ENCODE measurements at regions not wholly inside any gene's neighbourhood (a gene's known extent, or its start where the extent isn't known, plus 50 kb on each side); places are given as distances from the start of the nearest gene placed in this dataset.

GRCh38 chr1:117678246-117678977 is 72.6 kb downstream of the TENT5C start:
- no peak for DNase-seq

- DNase-seq: no peak
These were observed 73.5 kb downstream of the TENT5C start for GRCh38 chr1:117679299-117679698.

DNA sequence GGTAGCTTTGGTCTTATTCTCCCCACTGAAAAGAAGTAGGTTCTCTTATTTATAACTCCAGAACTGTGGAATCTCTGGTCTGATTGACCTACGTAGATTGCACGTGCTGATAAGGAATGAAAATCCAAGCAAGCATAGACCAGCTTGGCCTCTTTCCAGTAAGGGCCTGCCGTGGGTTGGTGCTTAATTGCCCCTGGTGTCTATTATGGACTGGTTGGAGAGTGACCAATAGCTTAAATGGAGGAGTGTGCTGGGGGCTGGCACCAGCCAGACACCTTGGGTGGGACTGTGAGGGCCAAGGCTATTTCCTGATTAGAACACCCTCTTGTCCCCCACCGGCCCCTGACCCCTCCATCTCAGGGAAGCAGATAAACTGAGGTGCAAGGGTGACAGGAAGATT is 74.0 kb downstream of the TENT5C start:
- DNase-seq: no peak

DNA sequence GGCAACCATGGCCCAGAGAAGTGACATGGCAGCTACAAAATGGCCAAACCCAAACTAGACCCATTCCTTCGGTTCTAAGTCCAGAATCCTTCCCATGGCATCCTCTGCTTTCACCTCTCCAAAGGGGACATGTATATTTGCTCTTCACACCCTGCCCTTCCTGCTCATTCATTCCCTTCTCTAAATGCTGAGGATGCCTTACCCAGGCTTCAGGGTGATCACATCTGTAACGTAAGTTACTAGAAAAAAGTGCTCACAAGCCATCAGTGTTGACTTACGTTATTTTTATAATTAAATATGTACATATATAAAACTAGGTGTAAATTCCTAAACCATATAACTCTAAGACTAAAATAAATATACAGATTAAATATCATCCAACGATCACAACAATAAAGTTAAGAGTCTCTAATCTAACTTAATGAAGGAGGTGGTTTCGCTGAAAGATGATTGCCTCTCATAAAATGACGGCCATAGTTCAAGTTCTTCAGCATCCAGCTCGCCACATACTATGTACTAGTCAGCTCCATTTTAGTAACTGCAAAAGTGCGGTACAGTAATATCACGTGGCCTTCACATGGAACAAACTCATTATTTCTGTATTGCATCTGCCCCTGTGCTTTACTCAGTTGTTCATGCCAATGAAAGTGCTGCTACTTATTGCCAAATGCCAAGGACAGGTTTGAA is 74.6 kb downstream of the TENT5C start:
- no peak for DNase-seq

- no peak for DNase-seq
These were observed 75.4 kb downstream of the TENT5C start for GRCh38 chr1:117681093-117681900.

DNA sequence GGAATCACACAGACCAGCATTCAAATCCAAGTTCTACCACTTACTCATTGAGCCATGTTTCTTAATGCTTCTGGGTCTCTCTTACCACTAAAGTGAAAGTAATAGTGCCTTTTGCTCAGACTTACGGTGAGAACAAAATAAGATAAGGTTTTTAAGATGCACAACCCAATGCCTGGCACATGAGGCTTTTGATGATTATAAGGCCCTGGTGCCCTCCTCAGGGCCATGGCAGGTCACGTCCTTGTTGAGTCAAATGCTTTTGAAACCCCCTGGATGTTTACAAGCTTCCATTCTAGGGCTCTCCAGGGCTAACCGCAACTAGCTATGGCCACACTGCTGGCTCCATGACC is 76.0 kb downstream of the TENT5C start:
- no peak for DNase-seq

DNA sequence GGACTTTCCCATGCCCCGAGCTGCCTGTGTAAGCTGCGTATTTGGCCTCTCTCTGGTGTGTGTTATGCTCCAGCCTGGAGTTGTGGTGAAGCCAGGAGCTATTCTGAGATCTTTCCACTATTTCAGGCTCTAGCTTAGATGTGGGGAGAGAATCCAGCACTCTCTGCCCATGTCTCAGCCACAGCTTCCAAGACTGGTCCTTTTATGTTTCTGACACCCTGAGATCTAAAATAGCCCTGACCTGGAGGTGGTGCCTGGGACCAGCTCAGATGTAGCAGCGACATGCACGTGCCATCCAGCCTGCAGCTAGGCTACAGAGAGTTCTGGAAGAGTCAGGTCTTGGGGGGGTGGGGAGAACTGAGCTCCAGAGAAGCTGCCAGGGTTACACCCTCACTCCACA is 76.5 kb downstream of the TENT5C start:
- DNase-seq: no peak

GRCh38 chr1:117683571-117684285 is 77.9 kb downstream of the TENT5C start:
- DNase-seq: no peak

DNA sequence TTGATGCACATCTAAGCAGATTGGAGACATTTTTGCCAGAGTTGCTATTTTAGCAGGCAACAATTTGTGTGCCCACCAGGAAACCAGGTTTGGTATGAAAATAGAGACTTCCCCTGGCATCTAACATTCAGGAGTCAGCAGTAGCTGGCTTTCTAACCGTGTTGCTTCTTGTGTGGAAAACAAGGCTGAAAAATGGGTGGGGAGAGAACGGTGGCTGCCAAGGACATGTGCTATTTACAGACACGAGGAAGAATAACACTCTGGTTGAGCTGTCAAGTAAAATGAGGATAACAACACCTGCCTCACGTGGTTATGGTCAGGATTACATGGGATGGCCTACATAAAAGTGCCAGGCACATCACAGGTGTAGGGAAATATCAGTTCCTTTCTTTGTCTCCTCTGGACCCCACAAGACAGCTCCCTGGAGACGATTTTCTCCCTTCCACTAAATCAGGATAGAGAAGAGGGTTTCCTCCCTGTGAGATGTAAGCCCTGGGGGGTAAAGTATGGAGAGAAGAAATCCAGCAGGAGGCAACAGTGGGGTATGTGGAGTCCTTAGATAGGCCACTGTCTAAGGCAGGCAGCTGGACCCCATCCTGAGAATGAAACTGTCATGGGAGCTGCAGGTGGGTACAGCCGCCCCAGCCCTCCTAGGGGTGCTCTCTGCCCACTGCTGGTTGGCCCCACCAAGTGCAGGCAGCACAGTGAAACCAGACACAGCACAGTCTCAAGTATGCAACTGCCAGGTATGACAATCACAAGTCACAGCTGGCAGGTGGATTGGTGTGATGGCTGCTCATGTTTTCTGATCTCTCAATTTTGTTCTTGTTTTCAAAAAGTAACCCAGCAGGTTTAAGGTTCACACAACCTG is 80.3 kb downstream of the TENT5C start:
- DNase-seq: no peak

GRCh38 chr1:117686907-117687306 is 81.1 kb downstream of the TENT5C start:
- DNase-seq: no peak

DNA sequence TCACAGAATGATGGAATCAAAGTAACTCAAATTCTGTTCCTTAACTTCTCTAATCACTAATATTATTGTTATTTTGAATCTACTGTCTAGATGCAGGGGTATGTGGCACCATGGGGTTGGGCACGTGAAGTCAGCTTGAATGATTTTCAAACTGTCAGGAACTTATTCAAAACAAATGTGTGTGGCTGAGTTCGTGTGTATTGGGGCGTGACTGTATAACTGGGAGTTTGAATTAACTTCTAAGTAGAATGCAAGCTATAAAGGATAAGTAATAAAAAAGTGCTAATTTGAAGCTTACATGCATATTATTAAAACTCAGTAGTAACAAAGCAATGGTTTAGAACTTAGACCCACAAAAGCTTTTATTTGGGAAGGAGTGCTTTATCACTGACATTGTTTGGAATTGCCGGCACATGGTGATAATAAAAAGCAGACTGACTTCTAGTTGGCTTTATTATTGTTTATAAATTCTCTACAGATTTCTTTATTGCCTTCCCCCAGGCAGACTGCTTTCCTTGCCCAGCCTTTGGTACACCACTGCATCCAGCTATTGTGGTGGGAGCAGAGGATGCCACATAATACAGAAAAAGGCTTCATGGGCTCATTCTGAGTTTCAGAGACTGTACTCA is 84.3 kb downstream of the TENT5C start:
- no peak for DNase-seq

DNA sequence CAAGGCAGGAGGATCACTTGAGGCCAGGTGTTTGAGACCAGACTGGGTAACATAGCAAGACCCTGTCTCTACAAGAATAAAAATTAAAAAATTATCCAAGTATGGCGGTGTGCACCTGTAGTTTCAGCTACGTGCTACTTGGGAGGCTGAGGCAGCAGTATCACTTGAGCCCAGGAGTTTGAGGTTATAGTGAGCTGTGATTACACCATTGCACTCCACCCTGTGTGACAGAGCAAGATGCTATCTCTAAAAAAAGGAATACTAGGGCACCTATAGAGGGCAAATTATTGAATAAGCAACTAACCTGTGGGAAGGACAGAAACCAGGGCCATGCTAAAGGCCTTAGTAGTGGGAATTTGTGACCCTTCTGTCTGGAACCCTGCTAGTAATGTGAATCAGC is 86.1 kb downstream of the TENT5C start:
- DNase-seq: no peak

- no peak for DNase-seq
These were observed 88.7 kb downstream of the TENT5C start for GRCh38 chr1:117694543-117694942.

- DNase-seq: no peak
These were observed 90.1 kb downstream of the TENT5C start for GRCh38 chr1:117695796-117696490.

DNA sequence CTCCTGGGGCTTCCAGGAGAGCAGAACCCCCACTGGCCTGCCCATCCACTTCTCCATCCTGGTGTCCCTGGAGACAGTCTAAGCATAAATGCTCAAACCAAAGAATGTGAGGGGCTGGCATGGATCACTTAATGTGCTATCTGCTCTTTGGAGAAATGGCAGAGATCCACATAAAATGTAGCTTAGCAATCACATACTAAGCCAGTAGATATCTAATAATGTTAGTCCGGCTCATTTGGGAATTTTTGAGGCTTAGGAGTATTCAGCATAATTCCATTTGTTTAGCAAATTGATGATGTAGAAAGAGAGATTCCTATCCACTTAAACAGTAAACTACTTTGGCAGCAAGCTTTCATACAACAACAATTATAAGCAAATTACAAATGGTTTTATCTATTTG is 90.7 kb downstream of the TENT5C start:
- no peak for DNase-seq

DNA sequence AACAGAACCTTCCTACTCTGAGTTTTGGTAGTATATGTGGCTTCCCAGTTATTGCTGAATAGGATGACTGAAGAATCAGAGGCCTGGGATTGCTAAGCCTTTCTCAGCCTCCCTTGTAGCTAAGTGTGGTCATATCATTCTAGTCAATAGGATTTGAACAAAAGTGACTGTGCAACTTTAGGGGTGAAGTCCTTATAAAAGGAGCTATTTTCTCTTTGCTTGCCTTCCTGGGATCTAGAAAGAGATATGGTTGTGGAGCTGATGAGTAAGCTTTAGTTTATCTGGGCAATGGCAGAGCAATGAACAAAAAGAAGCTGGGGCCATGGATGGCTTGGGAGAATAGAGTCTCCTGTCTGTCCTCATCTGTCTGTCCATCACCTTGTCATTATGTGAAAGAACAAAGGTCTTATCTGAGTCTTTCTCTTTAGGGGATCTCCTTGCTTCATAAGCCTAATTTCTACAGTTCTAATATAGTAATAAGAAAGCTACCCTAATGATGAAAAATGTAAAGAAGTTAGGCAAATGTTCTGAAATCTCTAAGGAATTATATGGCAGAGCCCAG is 91.5 kb downstream of the TENT5C start:
- no peak for DNase-seq

DNA sequence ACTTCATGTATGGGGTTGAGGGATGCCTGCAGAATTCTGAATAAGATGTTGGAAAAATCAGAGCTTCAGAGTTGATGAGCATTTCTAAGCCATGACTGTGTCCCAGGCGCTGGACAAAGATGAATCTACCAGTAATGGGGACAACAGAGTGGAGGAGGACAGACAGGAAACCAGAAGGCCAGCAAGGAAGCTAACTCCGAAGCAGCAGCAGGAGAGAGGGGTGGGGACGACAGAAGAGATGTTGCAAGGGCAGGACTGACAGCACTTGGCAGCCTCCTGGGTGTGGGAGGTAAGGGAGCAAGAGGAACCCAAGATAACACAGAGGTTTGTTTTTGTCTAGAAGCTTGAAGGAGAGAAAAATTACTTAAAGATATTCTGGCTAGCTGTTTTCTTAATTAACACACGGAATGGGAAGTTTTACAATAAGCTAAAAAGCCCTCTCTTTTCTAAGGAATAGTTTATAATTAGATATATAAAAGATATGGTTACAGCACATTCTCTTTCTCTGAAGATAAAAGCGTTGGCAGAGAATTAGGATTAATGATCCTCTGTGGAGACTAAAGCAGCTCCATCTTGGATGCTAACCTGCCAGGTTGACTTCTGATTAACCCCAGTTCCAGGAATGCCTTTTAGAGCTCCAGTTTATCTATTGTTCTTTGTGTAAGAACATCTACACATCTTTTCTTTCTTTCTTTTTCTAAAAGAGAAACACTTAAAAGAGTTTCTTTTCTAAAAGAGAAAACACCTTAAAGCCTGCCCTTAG is 92.7 kb downstream of the TENT5C start:
- DNase-seq: no peak

GRCh38 chr1:117699953-117700352 is 94.1 kb downstream of the TENT5C start:
- no peak for DNase-seq

DNA sequence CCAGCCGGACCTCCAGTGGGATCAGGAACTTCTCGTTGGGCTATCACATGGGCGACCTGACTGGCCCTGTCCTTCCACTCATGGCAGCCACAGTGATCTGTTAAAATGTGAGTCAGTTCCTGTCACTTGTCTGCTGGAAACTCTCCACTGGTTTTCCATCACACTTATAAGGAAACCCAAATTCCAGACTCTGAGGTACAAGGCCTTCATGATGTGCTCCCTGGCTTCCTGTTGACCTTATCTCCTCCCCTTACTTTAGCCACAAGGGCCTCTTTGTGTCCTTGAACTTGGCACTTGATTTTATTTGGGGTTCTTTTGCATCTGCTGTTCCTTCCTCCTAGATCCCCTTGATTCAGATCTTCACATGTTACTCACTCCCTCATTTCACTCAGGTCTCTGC is 96.8 kb downstream of the TENT5C start:
- DNase-seq: no peak

- DNase-seq: no peak
These were observed 101.5 kb downstream of the TENT5C start for GRCh38 chr1:117707371-117707770.
